HG02943 (cell line): ENCODE measurements at regions not wholly inside any gene's neighbourhood (a gene's known extent, or its start where the extent isn't known, plus 50 kb on each side); places are given as distances from the start of the nearest gene placed in this dataset.

ENCODE experiments used
- ATAC-seq: cut with Tn5 transposase; IDR thresholded peaks from one replicate; pipeline ENCODE4 v1.9.1; 2021; ENCODE audit warnings: mild to moderate bottlenecking, low read depth, moderate library complexity; ENCODE audit not compliant: unreplicated experiment

DNA sequence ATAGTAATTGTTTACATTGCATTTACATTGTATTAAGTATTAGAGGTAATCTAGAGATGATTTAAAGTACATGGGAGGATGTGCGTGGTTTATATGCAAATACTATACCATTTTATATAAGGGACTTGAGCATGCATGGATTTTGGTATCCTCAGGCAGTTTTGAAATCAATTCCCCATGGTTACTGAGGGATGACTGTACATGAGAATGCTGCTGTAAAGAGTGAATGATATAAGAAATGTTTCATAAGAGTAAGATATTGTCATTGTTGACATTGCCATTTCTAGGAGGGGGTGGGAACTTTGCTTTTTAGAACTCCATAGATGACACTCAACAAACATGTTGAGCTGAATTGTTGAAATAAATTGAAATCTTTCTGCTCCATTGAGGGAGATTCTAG is 185.0 kb downstream of the SEMA6A start:
- ATAC-seq: no peak

DNA sequence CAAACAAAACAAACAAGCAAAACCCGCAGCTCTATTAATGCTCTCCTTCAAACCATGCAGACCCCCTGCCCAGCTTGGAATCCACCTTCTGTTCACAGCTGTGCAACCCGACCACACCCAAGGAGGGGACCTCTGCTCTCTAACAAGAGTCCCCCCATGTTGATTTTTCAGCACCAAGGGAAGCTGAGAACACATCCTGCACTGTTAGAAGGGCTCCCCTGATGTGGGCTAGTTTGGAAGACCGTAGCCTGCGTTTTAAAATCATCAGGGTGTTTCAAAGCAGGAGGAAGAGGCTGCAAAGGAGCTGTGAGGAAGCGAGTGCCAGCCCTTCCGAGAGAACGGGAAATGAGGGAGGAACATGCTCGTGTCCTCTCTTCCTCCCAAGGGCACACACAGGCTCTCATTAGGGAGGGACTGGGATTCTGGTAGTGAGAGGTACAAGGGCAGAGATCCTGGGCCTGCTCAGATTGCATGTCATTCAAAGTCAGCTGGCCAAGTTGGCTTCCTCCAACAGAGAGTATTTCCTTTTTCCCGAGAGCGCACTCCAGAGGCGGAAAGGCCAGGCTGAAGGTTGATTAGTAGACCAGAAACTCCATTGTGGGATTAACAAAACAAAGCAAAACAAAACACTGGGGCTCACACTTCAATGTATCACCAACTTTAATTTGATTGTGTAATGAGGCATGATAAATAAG is 185.9 kb downstream of the SEMA6A start:
- ATAC-seq: no peak

DNA sequence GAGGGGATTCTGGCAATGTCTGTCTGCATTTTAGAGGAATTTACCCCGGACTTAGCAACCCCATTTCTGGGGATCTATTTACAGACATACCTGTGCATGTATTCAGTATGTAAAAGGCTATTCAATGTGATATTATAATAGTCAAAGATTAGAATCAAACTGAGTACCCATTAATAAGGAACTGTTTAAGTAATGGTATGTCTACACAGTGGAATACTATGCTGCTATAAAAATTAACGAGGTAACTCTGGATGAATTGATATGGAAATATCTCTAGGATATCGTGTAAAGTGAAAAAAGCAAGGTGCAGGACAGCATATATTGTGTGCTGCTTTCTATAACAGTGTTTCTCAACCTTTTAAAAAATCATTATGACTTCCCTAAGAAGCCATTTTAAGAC is 186.9 kb downstream of the SEMA6A start:
- ATAC-seq: no peak

DNA sequence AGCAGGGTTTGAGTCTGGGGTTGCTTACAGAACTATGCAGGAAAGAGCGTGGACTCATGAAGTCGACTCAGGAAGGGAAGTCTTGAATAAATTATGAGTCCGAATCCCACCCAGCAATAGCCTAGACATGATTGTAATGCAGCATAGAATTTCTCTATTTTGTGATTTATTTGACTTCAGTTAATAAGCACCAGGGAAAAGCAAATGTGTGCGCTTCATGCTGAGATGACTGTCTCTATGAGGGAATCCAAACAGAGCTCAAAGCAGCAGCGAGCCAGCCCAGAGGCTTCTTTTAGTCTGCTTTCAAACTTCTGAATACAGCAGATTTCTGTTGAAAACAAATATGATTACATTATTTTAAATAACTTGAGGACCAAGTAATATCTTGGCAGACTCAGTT is 188.0 kb downstream of the SEMA6A start:
- no peak for ATAC-seq

DNA sequence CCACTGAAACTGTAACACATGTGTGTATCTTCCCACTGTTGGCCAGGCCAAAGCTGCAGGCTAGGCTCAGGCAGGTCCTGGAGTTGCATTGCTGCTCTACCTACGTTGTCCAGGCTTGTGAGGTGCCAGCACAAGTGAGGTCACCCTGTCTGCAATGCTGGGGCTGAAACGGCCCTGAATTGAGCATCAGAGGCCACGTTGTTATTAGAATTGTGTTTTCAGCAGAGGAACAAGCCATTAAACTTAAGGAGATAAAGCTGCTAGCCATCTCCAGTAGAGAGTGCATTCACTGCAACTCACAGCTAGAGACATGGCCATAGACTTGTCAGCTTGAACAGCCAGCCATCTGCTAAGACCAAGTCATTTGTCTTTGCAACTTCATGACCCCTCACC is 191.8 kb downstream of the SEMA6A start:
- no peak for ATAC-seq

DNA sequence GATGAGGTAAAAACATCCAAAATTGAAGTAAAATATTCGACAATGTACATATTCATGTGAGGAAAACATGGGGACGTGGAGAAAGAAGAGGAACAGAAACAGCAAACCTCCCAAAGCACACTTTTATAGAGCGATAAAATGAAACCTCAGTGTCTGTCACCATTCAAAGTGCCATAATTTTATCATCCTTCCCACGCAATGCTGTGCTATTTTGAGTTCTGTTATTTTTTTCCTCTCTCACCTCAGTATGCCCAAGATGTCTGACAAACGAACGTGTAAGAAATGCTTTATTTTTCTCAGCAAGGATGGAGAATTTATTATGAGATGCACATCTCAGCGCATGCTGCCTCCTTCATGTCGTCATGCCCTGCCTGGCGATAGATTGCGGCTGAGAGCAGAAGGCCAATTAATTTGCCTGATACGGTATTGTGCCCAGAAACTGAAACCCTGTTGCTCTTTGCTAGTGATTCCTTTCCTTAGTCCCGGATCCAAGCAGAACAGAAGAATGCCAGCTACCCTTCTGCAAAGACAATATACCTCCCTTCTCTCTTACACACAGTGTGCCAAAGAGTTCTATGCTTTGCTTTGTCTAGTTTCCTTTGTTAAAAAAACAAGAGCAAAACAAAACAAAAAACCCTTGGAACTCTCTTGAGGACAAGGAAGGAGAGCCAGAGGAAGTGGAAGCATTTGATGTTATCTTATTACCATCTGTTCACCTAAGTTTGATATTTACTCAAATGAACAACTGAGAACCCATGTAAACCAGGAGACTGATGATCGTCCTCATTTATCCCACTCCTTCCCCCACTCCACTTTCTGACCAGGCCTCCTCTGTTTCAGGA is 192.4 kb downstream of the SEMA6A start:
- ATAC-seq: no peak

DNA sequence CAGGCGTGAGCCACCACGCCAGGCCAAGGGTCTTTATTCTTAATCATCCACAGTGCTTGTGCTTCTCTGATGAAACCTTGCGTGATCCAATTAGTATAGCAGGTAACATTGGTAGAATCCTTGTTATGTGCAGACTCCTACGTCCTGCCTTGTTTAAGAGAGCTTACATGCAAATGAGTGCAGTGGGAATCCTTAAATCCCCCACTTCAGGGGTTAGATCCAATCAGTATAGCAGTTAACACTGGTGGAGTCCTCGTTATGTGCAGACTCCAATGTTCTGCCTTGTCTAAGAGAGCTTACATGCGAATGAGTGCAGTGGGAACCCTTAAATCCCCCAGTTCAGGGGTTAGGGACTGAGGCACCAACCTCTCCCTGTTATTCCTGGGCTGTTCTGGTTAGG is 193.4 kb downstream of the SEMA6A start:
- ATAC-seq: no peak

DNA sequence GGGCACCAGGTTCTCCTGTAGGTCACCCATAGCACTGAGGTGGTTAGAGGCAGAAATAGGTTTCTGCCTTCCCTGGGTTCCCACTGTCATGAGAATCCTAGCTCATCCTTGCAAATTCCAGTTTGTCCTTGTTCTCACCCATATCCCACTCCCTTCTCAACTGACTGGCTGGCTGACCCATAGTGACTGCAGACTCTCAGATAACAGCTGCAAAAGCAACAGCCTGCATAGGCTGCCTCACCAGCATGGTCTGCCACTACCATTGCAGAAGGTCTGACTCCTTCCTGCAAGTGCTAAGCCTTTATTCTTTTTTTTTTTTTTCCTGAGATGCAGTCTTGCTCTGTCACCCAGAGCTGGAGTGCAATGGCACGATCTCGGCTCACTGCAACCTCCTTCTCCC is 194.0 kb downstream of the SEMA6A start:
- no peak for ATAC-seq

DNA sequence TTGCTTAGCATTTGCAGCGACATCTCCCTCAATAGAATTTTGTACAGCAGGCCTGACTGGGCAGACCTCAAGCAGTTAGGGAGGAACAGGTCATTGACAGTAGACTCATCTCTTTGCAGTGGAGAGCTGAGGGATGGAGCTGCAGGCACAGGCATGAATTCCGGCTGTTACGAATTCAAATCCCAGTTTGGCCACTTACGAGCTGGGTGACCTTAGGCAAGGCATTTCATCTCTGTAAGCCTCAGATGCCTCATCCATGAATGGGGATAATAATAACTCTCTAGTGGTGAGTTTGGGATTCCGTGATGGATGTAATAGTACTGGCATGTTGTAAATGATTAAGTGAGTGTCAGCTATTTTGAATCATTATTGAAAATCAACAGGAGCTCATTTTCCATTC is 195.3 kb downstream of the SEMA6A start:
- ATAC-seq: no peak

DNA sequence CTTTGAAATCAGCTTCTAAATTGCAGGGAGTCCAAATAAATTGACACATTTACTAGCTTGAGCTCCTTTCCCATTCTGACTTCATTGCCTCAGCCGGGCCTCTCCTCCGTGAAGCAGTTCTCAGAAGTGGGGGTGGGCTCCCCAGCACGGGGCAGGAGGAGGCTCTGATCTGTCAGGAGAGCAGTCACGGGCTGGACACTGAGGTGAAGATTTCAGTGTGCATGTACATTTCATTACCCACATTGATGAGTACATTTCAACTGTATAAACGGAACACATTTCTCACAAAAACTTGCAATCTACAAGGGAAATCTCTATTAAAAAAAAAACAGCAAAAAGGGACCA is 195.9 kb downstream of the SEMA6A start:
- no peak for ATAC-seq

DNA sequence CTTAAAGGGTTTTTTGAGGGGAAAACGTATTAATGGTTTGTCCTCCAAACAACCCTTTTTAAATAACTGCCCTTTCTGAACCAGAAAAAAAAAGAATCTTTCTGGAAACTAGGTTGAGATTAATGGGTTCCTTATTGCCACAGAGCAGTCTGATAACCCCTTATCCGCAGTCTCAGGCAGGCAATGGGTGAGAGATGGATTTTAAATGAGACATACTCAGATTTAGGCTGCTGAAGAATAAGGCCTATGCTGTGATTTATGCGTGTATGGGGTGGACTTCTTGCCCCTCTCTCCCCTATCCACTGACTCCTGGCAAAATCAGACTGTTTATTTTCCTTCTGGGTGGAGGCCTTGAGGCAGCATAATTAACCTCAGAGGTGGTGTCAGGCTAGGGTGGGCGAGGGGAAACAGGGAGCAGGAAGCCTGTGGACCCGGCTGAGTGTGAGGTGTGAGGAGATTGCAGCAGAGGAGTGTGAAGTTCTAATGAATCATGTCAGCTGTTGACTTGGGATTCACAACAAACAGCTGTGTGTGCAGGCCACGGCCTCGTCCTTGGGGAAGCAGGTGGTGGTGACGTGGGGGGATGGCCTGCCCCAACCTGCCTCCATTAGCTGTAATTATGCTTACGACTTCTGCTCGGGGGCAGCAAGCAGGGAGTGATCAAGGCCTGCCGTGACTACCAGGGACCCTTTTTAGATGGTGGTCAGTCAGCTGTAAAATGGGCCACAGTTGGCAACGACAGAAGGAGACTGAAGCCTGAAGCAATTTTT is 196.4 kb downstream of the SEMA6A start:
- ATAC-seq: no peak

DNA sequence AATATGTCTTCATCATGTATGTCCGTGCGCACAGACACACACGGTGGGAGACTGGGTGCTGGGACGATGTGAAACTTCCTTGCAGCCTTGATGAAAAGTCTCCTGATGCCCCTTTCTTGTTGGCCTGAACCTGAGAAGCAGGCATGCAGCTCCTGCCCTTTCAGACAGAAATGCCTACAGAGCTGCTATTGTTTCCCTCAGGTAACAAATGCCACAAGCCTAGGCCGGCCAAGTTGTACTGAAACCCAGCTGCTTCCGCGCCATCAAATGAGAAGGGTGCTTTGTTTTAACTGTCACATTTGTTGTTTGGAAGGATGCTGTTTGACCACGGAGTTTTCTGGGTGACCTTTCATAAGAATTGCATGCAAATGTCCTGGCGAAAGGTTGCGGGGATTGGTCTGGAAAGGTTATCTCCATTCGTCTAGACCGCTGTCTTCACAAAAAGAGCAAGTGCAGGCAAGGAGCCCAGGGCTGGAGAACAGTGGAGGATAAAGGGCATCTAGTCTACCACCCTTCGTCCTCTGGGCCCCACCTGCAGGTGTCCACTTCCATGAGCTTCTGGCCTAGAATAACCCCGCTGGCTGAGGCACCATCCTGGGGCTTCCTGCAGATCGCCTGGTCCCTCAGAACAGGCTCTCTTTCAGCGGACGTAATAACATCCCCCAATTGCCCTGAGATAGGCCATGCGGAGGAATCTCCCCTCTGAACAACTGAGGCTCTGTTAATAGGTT is 197.2 kb downstream of the SEMA6A start:
- ATAC-seq: no peak

DNA sequence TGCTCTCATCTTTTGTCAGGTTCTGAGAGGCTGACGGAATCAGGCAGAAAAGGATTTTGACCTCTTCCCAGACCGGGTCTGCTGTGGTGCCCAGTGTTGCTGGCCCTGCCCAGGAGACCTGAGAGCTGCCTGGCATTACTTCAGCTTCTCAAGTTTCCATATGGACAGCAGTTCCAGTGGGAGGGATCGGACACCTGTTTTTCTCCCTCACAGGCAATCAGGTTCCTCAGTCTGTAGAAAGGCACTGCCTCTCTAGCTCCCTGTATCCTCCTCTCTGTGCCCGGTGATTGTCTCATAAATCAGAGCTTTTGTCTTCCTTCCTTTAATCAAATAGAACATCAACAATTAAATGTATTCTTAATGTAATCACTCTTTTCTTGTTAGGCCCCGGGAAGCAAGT is 198.7 kb downstream of the SEMA6A start:
- ATAC-seq: no peak

DNA sequence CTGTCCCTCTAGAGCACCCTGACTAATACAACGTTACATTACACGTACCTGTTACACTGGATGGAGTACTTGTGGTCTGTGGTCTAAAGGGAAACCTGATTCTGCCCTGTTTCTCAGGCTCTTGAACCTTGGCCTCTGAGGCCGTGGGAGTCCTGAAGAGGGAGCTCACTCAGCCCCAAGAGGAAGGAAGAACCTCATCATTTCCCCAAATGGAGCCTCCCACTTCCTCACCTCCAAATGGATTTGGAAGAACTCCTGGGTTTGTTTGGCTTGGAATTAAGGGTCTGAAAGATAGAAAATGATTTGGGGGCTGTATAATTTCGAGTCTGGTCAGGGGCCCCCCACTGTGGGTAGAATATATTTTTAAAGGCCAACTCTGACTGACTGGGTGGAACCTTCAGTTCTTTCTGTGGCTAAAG is 200.2 kb downstream of the SEMA6A start:
- ATAC-seq: no peak

DNA sequence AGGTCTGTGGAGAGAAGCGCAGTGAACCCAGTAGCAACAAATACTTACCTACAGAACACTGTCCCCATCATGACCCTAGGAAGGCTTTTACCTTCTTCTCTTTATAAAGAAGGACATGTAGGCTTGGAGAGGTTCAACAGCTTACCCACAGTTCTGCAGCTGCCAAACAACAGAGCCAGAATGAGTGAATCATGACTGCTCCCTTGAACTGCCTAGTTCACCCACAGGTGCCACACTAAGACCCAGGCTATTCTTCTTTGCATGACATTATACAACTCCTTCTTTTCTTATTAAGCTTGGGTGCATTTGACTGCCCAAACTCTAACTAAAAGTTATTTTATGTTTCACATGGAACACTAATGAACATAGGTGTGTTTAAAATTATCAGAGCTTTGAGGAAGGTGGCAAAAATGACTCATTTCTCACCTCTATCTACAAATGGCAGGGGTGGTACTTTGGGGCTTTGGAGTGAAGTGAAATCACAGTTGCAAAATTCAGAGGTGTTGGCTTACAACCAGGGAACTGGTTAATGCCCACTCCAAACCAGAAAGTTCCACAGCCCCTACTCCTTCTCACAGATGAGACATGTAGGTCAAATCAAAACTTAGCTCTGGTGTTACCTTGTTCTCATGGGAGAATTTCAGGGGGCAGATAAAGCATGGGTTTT is 201.6 kb downstream of the SEMA6A start:
- no peak for ATAC-seq

DNA sequence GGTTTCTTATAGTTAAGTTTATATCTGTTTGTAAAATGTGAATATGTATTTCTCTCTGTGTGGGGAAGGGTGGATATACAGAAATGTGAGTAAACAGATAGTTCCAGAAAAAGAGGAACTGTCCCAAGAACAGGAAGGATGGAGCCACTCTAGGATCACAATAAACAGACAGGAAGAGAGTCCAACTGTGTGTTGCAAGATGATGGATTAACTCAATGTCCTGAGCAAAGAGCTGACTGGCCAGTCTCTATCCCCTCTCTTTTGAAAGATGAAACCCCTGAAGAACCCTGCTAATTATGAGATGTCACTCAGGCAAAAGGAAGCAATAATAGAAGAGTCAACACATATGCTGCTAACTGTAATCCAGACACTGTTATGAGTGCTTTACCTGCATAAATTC is 202.7 kb downstream of the SEMA6A start:
- no peak for ATAC-seq

DNA sequence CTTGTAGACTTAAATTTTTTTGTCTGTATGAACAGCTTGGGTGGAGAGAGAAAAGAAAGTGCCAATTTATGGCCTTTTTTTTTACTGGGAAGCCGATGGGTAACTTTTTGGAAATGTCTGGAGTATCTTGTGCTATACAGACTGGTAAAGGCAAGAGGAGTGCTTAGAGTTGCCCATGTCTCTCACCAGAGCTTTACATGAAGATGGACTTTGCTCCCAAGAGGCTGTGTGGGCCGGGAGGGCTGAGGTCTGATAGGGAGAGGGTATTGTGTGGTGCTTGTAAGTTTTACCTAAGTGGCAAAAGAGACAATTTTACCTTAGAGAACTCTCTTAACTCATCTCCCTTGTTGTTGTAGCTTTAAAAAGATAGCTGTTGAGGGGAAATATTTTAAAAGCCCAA is 203.2 kb downstream of the SEMA6A start:
- ATAC-seq: no peak

DNA sequence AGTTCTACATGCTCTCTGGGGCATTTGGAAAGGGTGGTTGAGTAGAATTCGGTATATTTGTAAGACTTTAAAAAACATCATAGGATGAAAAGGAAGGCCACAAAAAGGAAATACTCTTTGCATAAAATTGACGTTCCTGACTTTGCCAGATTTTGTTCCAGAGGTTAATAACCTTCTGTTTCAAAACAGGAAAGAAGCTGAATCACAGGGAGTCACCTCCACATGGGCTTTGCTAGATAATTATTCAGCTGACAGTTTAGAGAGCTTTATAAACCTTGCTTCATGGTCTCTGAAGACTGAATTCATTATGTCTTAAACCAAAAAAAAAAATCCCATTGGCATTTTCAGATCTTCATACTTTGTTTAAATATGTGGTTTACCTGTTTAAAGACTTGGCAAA is 203.7 kb downstream of the SEMA6A start:
- ATAC-seq: no peak

DNA sequence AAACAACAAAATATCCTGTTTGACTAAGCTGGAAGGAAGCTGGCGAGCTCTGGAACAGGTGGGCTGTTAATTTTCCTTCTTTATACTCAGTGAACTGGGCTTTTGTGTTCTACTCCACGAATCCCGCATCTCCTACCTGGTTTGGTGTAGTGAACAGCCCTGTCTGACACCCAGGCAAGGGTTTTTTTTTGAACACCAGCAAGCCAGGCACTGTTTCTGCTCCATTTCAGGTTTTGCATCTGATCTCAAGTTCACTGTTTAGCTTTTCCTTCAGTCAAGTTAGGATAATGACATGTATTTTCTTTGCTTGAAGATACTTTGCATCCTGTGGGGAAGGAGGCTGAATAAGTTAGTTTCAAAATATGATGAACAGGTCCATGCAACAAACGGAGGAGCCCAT is 204.5 kb downstream of the SEMA6A start:
- ATAC-seq: no peak

DNA sequence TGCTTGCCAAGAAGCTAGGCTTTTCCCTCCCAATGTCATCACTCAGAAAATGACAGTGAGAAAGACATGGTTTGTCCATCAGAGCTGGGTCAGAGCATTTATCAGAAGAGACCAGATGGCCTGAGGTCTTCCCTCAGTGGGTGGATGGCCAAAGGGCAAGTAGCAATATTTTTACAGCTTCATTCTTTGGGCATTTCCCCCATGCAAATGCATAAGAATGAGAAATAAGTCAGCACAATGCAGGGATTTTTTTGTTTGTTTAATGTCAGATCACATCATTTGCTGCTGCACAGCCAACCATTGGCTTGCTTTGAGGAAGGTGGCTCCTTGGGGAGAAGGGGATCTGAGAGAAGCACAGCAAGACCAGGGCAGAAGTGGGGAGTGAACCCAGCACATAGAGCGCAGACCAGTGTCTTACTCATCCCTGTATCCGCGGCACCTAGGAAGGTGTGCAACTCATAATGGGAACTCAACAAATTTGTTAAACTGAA is 209.6 kb downstream of the SEMA6A start:
- ATAC-seq: peak; percentile 51
